Central memory CD8-positive, alpha-beta T cell (primary cell): ENCODE measurements at regions not wholly inside any gene's neighbourhood (a gene's known extent, or its start where the extent isn't known, plus 50 kb on each side); places are given as distances from the start of the nearest gene placed in this dataset.

ENCODE experiments used
- ATAC-seq: fragments of 150-1000 bp; cut with Tn5 transposase; replicated peaks from 2 replicates; pipeline ENCODE4 v1.10.0; 2022; ENCODE audit warnings: mild to moderate bottlenecking, moderate FRiP score, moderate number of reproducible peaks; ENCODE audit not compliant: poor library complexity, severe bottlenecking; ENCODE audit errors: extremely low read depth
- DNase-seq, 2 donors: peaks; one replicate each; pipeline ENCODE4 v3.0.0; 2021; ENCODE audit warnings: low spot score in 2 of 2
- H3K27ac Mint-ChIP-seq: one replicate; pipeline ENCODE4 v1.8.0; 2022; ENCODE audit warnings: low read depth, mild to moderate bottlenecking, moderate library complexity, mixed read lengths
- H3K27me3 Mint-ChIP-seq: one replicate; pipeline ENCODE4 v1.8.0; 2022; ENCODE audit warnings: mixed read lengths
- H3K36me3 Mint-ChIP-seq: one replicate; pipeline ENCODE4 v1.8.0; 2022; ENCODE audit warnings: mild to moderate bottlenecking, moderate library complexity, mixed read lengths; ENCODE audit not compliant: insufficient read depth
- H3K4me1 Mint-ChIP-seq: one replicate; pipeline ENCODE4 v1.8.0; 2022; ENCODE audit warnings: mixed read lengths
- H3K4me3 Mint-ChIP-seq: one replicate; pipeline ENCODE4 v1.8.0; 2022; ENCODE audit warnings: mild to moderate bottlenecking, moderate library complexity, mixed read lengths
- H3K9me3 Mint-ChIP-seq: one replicate; pipeline ENCODE4 v1.8.0; 2022; ENCODE audit warnings: mixed read lengths

- H3K27ac Mint-ChIP-seq, result no peak overlapping the region
- no peaks in the 10 kb centered on the region for H3K9me3 Mint-ChIP-seq
- H3K36me3 Mint-ChIP-seq, result no peaks in the 10 kb centered on the region
- DNase-seq, result no peak
- no peak for ATAC-seq
- H3K4me3 Mint-ChIP-seq, result no peak overlapping the region
- H3K4me1 Mint-ChIP-seq, result no peaks in the 10 kb centered on the region
- H3K27me3 Mint-ChIP-seq, result peaks cover 29% of the 10 kb centered on the region
Observed at GRCh38 chr7:155216475-155217272, 81.0 kb upstream of the INSIG1 start.

DNA sequence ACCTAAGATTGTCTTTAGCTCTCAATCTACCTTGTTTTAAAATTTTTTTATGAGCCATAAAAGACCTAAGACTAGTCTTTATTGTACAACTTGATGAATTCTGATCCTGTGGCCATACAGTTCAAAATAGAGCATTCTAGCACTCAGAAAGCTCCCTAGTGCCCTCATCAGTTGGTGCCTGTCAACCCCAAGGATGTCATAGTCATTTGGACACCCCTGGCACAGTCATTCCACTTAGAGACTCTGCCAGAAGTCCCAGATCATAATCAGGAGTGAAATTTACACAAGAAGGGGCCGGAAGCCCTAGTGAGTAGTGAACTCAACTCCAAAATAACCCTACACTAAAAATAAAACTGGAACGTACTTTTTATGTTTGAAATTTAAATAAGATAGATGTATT lies 80.0 kb upstream of the INSIG1 start:
- DNase-seq, result no peak
- no peaks in the 10 kb centered on the region for H3K36me3 Mint-ChIP-seq
- ATAC-seq, result no peak

GRCh38 chr7:155218276-155219153 lies 79.2 kb upstream of the INSIG1 start:
- no peaks in the 10 kb centered on the region for H3K36me3 Mint-ChIP-seq

More for the DNA sequence above, 80.0 kb upstream of the INSIG1 start:
- peaks cover 29% of the 10 kb centered on the region for H3K27me3 Mint-ChIP-seq
- no peaks in the 10 kb centered on the region for H3K4me1 Mint-ChIP-seq
- H3K27ac Mint-ChIP-seq, result no peak overlapping the region
- no peak overlapping the region for H3K4me3 Mint-ChIP-seq
- no peaks in the 10 kb centered on the region for H3K9me3 Mint-ChIP-seq

GRCh38 chr7:155219154-155219531 lies 78.5 kb upstream of the INSIG1 start:
- Mint-ChIP-seq H3K4me3 (no peak overlapping the region), H3K27me3 (peaks cover 22% of the 10 kb centered on the region), H3K4me1 (no peaks in the 10 kb centered on the region), H3K36me3 (no peaks in the 10 kb centered on the region), H3K27ac (no peak overlapping the region), H3K9me3 (no peaks in the 10 kb centered on the region)
- DNase-seq, result no peak
- ATAC-seq, result no peak

More at GRCh38 chr7:155218276-155219153, 79.2 kb upstream of the INSIG1 start:
- Mint-ChIP-seq H3K9me3 (no peaks in the 10 kb centered on the region), H3K27me3 (peaks cover 28% of the 10 kb centered on the region), H3K27ac (no peak overlapping the region), H3K4me1 (no peaks in the 10 kb centered on the region), H3K4me3 (no peak overlapping the region)
- no peak for ATAC-seq
- no peak for DNase-seq

GRCh38 chr7:155219947-155220769 lies 77.5 kb upstream of the INSIG1 start:
- ATAC-seq, result no peak
- Mint-ChIP-seq H3K27me3 (peaks cover 14% of the 10 kb centered on the region), H3K27ac (no peak overlapping the region), H3K4me3 (no peak overlapping the region), H3K9me3 (no peaks in the 10 kb centered on the region), H3K4me1 (no peaks in the 10 kb centered on the region), H3K36me3 (no peaks in the 10 kb centered on the region)
- no peak for DNase-seq

GRCh38 chr7:155220903-155221302 lies 76.8 kb upstream of the INSIG1 start:
- DNase-seq (no peak), ATAC-seq (no peak)
- H3K27me3 Mint-ChIP-seq, result peaks cover 21% of the 10 kb centered on the region
- H3K27ac Mint-ChIP-seq, result no peak overlapping the region
- H3K4me3 Mint-ChIP-seq, result no peak overlapping the region
- no peaks in the 10 kb centered on the region for H3K36me3 Mint-ChIP-seq
- H3K9me3 Mint-ChIP-seq, result no peaks in the 10 kb centered on the region
- H3K4me1 Mint-ChIP-seq, result no peaks in the 10 kb centered on the region

- Mint-ChIP-seq H3K27me3 (peaks cover 25% of the 10 kb centered on the region), H3K4me3 (no peak overlapping the region), H3K36me3 (no peaks in the 10 kb centered on the region), H3K4me1 (no peaks in the 10 kb centered on the region), H3K27ac (no peak overlapping the region), H3K9me3 (no peaks in the 10 kb centered on the region)
- ATAC-seq, result no peak
- DNase-seq, result no peak
Observed at GRCh38 chr7:155221547-155221946, 76.1 kb upstream of the INSIG1 start.

DNA sequence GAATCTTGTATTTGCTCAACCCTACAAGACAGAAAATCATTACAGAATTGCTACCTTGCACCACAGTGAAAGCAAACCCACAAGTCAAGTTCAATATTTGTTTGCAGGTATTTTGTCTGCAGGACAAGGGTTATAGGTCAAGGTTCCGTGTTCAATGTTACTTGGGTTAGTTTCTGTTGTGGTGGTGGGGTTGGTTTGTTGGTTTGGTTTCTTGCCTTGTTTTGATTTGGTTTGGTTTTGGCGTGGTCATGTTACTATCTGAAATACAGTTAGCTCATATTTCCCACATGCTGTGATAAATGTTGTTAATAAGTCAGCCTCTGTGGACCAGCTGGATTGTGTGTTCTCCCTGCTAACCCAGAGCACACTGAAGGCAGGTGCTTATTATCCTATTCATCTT lies 75.6 kb upstream of the INSIG1 start:
- Mint-ChIP-seq H3K9me3 (no peaks in the 10 kb centered on the region), H3K27ac (no peak overlapping the region), H3K4me1 (no peaks in the 10 kb centered on the region), H3K4me3 (no peak overlapping the region), H3K36me3 (no peaks in the 10 kb centered on the region), H3K27me3 (peaks cover 30% of the 10 kb centered on the region)
- DNase-seq (no peak), ATAC-seq (no peak)

DNA sequence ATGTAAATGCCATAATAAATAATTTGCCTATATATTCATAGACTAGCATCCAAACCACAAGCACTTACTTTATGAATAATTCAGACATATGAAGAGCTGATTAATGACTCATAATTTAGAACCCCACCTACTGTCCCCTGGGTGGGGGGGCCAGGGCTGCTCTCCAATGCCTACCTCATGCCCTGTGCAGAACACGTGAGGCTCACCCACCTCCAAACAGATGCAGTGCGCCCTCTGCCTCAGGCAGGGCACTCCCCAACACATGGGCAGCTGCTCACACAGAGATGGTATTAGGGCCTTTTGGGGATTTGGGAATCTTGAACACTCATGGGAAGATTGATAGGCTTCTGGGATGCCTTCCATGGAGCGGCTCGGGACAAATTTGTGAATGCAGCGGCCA lies 75.1 kb upstream of the INSIG1 start:
- no peak for DNase-seq
- no peak overlapping the region for H3K27ac Mint-ChIP-seq
- H3K4me1 Mint-ChIP-seq, result no peaks in the 10 kb centered on the region
- no peaks in the 10 kb centered on the region for H3K36me3 Mint-ChIP-seq
- no peak for ATAC-seq
- no peaks in the 10 kb centered on the region for H3K9me3 Mint-ChIP-seq
- no peak overlapping the region for H3K4me3 Mint-ChIP-seq
- peaks cover 35% of the 10 kb centered on the region for H3K27me3 Mint-ChIP-seq

DNA sequence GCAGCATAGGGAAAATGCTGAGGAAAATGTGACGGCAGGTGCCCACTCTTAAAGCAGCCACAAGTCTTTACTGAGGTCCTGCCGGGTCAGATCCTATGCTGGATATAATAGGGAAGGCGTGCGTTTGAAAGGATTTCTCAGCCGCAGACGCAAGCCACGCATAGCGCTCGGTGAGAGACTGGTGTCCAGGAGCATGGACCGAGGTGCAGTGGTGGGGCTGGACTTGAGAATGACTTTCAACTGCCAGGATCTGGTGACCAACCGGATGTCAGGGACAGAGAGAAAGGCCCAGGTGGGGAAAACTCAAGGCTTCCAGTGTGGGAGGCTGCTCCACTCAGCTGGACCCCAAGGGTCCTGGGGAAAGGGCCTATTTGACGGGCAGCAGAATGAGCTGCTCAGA lies 74.7 kb upstream of the INSIG1 start:
- DNase-seq (no peak), ATAC-seq (no peak)
- Mint-ChIP-seq H3K36me3 (no peaks in the 10 kb centered on the region), H3K4me3 (no peak overlapping the region), H3K27ac (no peak overlapping the region), H3K9me3 (no peaks in the 10 kb centered on the region), H3K27me3 (peaks cover 39% of the 10 kb centered on the region), H3K4me1 (no peaks in the 10 kb centered on the region)

DNA sequence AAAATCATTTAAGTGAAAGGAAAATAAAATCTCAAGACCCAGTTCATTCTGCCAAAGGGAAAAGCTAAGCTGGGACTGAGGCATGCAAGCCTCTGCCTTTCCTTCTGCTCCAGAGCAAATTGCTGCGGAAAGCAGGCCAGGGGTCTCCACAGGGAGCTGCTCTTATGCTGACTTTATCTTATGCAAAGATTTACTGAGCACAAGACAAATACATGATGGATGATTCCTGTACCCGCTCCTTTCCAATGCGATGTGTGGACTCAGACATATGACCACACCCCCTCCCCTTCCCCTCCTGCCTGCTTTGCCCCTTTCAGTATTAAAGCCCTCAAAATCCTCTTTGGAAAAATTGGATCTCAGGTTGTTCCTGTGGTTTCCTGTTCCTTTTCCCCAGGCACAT lies 74.2 kb upstream of the INSIG1 start:
- Mint-ChIP-seq H3K4me3 (no peak overlapping the region), H3K36me3 (no peaks in the 10 kb centered on the region), H3K27ac (no peak overlapping the region), H3K9me3 (no peaks in the 10 kb centered on the region), H3K27me3 (peaks cover 38% of the 10 kb centered on the region), H3K4me1 (no peaks in the 10 kb centered on the region)
- DNase-seq, result no peak
- no peak for ATAC-seq

- ATAC-seq, result no peak
- Mint-ChIP-seq H3K36me3 (no peaks in the 10 kb centered on the region), H3K4me3 (no peak overlapping the region), H3K27ac (no peak overlapping the region), H3K27me3 (peaks cover 30% of the 10 kb centered on the region), H3K9me3 (no peaks in the 10 kb centered on the region), H3K4me1 (no peaks in the 10 kb centered on the region)
- DNase-seq, result no peak
Observed at GRCh38 chr7:155224116-155224811, 73.4 kb upstream of the INSIG1 start.
